ENCODE measurements at regions not wholly inside any gene's neighbourhood (a gene's known extent, or its start where the extent isn't known, plus 50 kb on each side); places are given as distances from the start of the nearest gene placed in this dataset.

DNA sequence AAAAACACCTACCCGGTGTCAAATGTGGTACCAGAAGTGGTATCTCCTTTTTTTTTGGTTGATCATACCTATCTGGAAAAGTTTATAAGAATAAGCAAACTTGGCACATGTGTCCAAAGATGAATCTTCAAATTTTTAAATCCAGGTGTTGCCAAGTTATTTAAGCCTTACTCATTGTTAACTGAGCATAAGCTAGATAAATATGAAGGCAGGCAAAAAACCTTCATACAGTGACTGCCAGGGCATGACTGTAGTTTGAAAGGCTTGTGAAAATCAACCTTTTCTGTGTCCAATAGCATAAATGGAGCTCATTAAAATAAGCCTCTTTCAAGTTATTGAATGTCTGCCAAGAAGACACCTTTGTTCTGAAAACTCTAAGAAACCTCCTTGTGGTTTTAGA, 699.2 kb downstream of the DOK5 start:
- no peak for ATAC-seq (ENCODE audit: low read depth)
- no peak for DNase-seq
- H3K9me3 Mint-ChIP-seq (ENCODE audit: insufficient read depth): peaks cover 4% of the 10 kb centered on the region
- POLR2A ChIA-PET: no interaction called here
- H3K4me1 Mint-ChIP-seq: no peaks in the 10 kb centered on the region
- no peak overlapping the region for H3K4me3 Mint-ChIP-seq
- H3K79me2 ChIP-seq (ENCODE audit: control insufficient read depth, insufficient read depth, low read length): no peaks in the 10 kb centered on the region
- no peak overlapping the region for H3K27ac ChIP-seq (ENCODE audit: low read length in 2 of 2)
- no peaks in the 10 kb centered on the region for H3K27me3 ChIP-seq (replicated peaks in 1 of 4; ENCODE audit: control extremely low read depth in 1 of 4, control insufficient read depth in 3 of 4, insufficient read depth in 4 of 4, low read length in 3 of 4)
- H3K9ac ChIP-seq (ENCODE audit: low read length): no peak overlapping the region
- intact Hi-C loops (cut with micrococcal nuclease): no loop called here
- no peaks in the 10 kb centered on the region for H4K20me1 ChIP-seq (ENCODE audit: control insufficient read depth, insufficient read depth, low read length, poor library complexity, severe bottlenecking)
- WGBS (ENCODE audit: insufficient coverage): 67% methylated on average over 1 of the region's 1 CpG
- no peak overlapping the region for H3K4me3 ChIP-seq (ENCODE audit: control extremely low read depth in 1 of 5, extremely low read depth in 1 of 5, insufficient read depth in 1 of 5, low read depth in 2 of 5, low read length in 4 of 5)
- CTCF ChIA-PET: no interaction called here
- H3K36me3 ChIP-seq (replicated peaks in 1 of 2; ENCODE audit: control extremely low read depth in 1 of 2, control insufficient read depth in 1 of 2, extremely low read depth in 1 of 2, insufficient read depth in 2 of 2, low read length in 1 of 2): no peaks in the 10 kb centered on the region
- peaks cover 0 to 4% (median 0%) of the 10 kb centered on the region in 3 donors for H3K9me3 ChIP-seq (ENCODE audit: control extremely low read depth in 1 of 3, control insufficient read depth in 2 of 3, insufficient read depth in 1 of 3, low read length in 2 of 3)
- H3K27ac Mint-ChIP-seq: no peak overlapping the region
- no peak overlapping the region for H3K4me2 ChIP-seq (replicated peaks; ENCODE audit: low read depth, low read length, poor library complexity, severe bottlenecking)
- TF ChIP-seq, protein P1, sequence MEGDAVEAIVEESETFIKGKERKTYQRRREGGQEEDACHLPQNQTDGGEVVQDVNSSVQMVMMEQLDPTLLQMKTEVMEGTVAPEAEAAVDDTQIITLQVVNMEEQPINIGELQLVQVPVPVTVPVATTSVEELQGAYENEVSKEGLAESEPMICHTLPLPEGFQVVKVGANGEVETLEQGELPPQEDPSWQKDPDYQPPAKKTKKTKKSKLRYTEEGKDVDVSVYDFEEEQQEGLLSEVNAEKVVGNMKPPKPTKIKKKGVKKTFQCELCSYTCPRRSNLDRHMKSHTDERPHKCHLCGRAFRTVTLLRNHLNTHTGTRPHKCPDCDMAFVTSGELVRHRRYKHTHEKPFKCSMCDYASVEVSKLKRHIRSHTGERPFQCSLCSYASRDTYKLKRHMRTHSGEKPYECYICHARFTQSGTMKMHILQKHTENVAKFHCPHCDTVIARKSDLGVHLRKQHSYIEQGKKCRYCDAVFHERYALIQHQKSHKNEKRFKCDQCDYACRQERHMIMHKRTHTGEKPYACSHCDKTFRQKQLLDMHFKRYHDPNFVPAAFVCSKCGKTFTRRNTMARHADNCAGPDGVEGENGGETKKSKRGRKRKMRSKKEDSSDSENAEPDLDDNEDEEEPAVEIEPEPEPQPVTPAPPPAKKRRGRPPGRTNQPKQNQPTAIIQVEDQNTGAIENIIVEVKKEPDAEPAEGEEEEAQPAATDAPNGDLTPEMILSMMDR (IDR thresholded peaks at IDR 0.05): no peak
- no peak for TF ChIP-seq EZH2 (IDR thresholded peaks at IDR 0.05; ENCODE audit: borderline replicate concordance, insufficient read depth, low read depth, low read length, poor library complexity, severe bottlenecking)
- H3K4me1 ChIP-seq (ENCODE audit: control insufficient read depth in 2 of 2, insufficient read depth in 2 of 2, low read length in 2 of 2): no peaks in the 10 kb centered on the region
- no peaks in the 10 kb centered on the region for H3K27me3 Mint-ChIP-seq
- H2AFZ ChIP-seq (ENCODE audit: insufficient read depth, low read depth, low read length, poor library complexity, severe bottlenecking): no peak overlapping the region

DNA sequence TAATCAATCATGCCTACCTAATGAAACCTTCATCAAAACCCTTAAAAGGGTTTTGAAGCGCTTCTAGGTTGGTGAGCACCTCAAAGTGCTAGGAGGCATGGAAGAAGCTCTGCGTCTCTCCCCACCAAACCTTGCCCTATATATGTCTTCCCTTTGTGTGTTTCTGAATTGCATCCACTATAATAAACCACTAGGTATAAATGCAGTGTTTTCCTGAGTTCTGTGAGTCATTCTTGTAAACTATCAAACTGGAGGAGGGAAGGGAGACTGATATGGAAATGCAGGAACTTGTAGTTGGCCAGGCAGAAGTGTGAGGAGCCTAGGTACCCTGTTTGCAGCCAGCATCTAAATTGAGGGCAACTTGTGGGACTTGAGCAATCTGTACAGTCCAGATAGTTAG, 698.8 kb downstream of the DOK5 start:
- Histone ChIP-seq H4K20me1 (ENCODE audit: control insufficient read depth, insufficient read depth, low read length, poor library complexity, severe bottlenecking) (no peaks in the 10 kb centered on the region), H2AFZ (ENCODE audit: insufficient read depth, low read depth, low read length, poor library complexity, severe bottlenecking) (no peak overlapping the region)
- intact Hi-C loops (cut with micrococcal nuclease): no loop called here

More for the DNA sequence above, 698.8 kb downstream of the DOK5 start:
- POLR2A ChIA-PET: no interaction called here
- H3K36me3 ChIP-seq (replicated peaks in 1 of 2; ENCODE audit: control extremely low read depth in 1 of 2, control insufficient read depth in 1 of 2, extremely low read depth in 1 of 2, insufficient read depth in 2 of 2, low read length in 1 of 2): no peaks in the 10 kb centered on the region
- Mint-ChIP-seq H3K9me3 (ENCODE audit: insufficient read depth) (peaks cover 4% of the 10 kb centered on the region), H3K4me1 (no peaks in the 10 kb centered on the region), H3K27ac (no peak overlapping the region), H3K27me3 (no peaks in the 10 kb centered on the region), H3K4me3 (no peak overlapping the region)
- WGBS (ENCODE audit: insufficient coverage): no CpG with 5 or more reads among the region's 2 CpGs
- H3K4me1 ChIP-seq (ENCODE audit: control insufficient read depth in 2 of 2, insufficient read depth in 2 of 2, low read length in 2 of 2): no peaks in the 10 kb centered on the region
- no peaks in the 10 kb centered on the region for H3K79me2 ChIP-seq (ENCODE audit: control insufficient read depth, insufficient read depth, low read length)
- no peaks in the 10 kb centered on the region for H3K27me3 ChIP-seq (replicated peaks in 1 of 4; ENCODE audit: control extremely low read depth in 1 of 4, control insufficient read depth in 3 of 4, insufficient read depth in 4 of 4, low read length in 3 of 4)
- no peak overlapping the region for H3K4me2 ChIP-seq (replicated peaks; ENCODE audit: low read depth, low read length, poor library complexity, severe bottlenecking)
- peaks cover 0 to 4% (median 0%) of the 10 kb centered on the region in 3 donors for H3K9me3 ChIP-seq (ENCODE audit: control extremely low read depth in 1 of 3, control insufficient read depth in 2 of 3, insufficient read depth in 1 of 3, low read length in 2 of 3)
- no peak overlapping the region for H3K4me3 ChIP-seq (ENCODE audit: control extremely low read depth in 1 of 5, extremely low read depth in 1 of 5, insufficient read depth in 1 of 5, low read depth in 2 of 5, low read length in 4 of 5)
- no peak overlapping the region for H3K9ac ChIP-seq (ENCODE audit: low read length)
- ATAC-seq (ENCODE audit: low read depth) (no peak), DNase-seq (no peak)
- H3K27ac ChIP-seq (ENCODE audit: low read length in 2 of 2): no peak overlapping the region
- TF ChIP-seq EZH2 (IDR thresholded peaks at IDR 0.05; ENCODE audit: borderline replicate concordance, insufficient read depth, low read depth, low read length, poor library complexity, severe bottlenecking): no peak
- TF ChIP-seq, protein P1 (IDR thresholded peaks at IDR 0.05): no peak
- CTCF ChIA-PET: no interaction called here
